ENCODE measurements at regions not wholly inside any gene's neighbourhood (a gene's known extent, or its start where the extent isn't known, plus 50 kb on each side); places are given as distances from the start of the nearest gene placed in this dataset.

GRCh38 chr5:57850109-57850508 is 367.5 kb upstream of the ACTBL2 start:
- no peak overlapping the region for H3K27ac ChIP-seq
- no peak for TF ChIP-seq ZFX (IDR thresholded peaks at IDR 0.05)
- TF ChIP-seq, protein P1, sequence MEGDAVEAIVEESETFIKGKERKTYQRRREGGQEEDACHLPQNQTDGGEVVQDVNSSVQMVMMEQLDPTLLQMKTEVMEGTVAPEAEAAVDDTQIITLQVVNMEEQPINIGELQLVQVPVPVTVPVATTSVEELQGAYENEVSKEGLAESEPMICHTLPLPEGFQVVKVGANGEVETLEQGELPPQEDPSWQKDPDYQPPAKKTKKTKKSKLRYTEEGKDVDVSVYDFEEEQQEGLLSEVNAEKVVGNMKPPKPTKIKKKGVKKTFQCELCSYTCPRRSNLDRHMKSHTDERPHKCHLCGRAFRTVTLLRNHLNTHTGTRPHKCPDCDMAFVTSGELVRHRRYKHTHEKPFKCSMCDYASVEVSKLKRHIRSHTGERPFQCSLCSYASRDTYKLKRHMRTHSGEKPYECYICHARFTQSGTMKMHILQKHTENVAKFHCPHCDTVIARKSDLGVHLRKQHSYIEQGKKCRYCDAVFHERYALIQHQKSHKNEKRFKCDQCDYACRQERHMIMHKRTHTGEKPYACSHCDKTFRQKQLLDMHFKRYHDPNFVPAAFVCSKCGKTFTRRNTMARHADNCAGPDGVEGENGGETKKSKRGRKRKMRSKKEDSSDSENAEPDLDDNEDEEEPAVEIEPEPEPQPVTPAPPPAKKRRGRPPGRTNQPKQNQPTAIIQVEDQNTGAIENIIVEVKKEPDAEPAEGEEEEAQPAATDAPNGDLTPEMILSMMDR (conservative IDR thresholded peaks at IDR 0.05), result no peak

DNA sequence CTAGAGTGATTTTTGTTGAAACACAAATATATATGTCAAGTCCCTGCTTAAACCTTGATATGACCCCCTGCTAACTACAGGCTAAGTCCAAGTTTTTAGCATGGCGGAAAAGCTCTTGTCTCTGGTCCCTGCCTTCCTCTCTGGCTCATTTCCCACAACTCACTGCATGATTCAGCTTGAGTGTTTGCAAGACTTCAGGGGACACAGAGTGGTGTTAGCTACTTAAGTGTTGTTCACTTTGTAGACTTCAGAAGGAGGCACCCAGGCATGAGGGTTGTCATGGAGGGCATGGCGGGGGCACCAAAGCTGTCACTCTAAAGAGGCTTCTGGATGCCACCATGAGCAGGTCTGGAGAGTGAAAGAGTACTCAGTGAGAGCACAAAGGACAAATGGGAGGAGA is 362.4 kb upstream of the ACTBL2 start:
- no peak overlapping the region for H3K27ac ChIP-seq
- no peak for TF ChIP-seq ZFX (IDR thresholded peaks at IDR 0.05)
- TF ChIP-seq, protein P1 (conservative IDR thresholded peaks at IDR 0.05), result no peak

DNA sequence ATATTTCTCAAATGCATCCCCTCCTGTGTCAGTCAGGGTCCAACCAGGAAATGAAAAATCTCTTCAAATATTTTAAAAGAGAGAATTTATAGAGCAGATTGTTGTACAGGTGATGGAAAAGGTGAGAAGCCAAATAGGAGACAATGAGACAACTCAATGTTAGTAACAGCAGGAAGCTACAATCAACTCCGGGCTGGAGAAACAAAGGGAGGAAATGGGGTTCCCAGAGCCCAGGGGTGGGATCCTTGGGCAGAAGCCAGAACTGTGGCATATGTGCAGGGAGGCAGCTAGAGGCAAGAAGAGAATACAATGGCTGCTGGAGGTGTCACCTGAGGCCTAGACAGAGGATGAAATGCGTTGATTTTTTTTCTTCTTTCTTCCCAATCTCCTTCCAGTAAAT is 361.8 kb upstream of the ACTBL2 start:
- no peak overlapping the region for H3K27ac ChIP-seq
- no peak for TF ChIP-seq ZFX (IDR thresholded peaks at IDR 0.05)
- TF ChIP-seq, protein P1 (conservative IDR thresholded peaks at IDR 0.05), result no peak

DNA sequence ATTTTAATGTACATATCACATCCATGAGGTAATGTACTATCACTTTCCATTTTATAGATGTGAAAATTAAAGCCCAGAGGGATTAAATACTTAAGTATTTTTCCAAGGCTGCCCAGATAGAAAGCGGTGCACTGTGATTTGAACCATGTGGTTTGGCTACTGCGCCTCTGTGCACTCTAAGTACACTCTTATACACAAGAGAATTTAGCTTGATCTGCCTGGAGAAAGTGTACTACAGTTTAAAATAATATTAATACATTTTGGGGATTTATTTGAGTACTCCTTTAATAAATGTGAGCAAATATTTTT is 360.4 kb upstream of the ACTBL2 start:
- TF ChIP-seq ZFX (IDR thresholded peaks at IDR 0.05), result no peak
- TF ChIP-seq, protein P1 (conservative IDR thresholded peaks at IDR 0.05), result no peak
- no peak overlapping the region for H3K27ac ChIP-seq

GRCh38 chr5:57842364-57843058 is 359.9 kb upstream of the ACTBL2 start:
- no peak overlapping the region for H3K27ac ChIP-seq
- TF ChIP-seq, protein P1 (conservative IDR thresholded peaks at IDR 0.05), result no peak
- TF ChIP-seq ZFX (IDR thresholded peaks at IDR 0.05), result no peak

- H3K27ac ChIP-seq, result no peak overlapping the region
- TF ChIP-seq, protein P1 (conservative IDR thresholded peaks at IDR 0.05), result no peak
- no peak for TF ChIP-seq ZFX (IDR thresholded peaks at IDR 0.05)
Observed at GRCh38 chr5:57841676-57842363, 359.2 kb upstream of the ACTBL2 start.

DNA sequence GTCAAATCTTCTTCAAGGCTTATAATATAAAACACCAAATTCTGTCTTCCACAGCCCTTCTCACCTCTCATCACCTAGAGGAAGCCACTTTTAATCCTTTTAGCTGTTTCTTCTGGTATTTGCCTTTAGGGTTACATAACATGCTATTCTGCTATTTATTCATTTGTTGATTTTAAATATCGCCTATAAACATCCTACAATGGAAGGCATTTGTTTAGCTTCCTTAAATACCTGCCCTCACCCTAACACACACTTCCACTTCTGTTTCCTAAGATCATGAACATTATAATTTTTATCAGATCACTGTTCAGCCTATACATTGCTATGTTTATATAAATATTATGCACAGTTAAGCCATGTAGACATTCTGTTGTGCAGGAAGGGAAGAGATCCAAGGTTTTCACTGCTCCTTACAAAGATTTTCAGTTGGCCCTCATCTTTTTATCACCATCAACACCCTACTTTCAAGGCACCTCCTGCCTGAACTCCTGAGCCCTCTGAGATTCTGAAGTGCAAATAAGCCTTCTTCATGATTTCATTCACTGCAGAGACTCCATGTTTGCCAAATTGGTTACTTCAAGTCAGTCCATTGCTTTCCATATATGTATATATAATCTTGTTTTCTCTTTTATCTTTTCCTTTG is 356.9 kb upstream of the ACTBL2 start:
- no peak overlapping the region for H3K27ac ChIP-seq
- TF ChIP-seq, protein P1 (conservative IDR thresholded peaks at IDR 0.05), result no peak
- no peak for TF ChIP-seq ZFX (IDR thresholded peaks at IDR 0.05)
